WTC11 (cell line): ENCODE measurements at regions not wholly inside any gene's neighbourhood (a gene's known extent, or its start where the extent isn't known, plus 50 kb on each side); places are given as distances from the start of the nearest gene placed in this dataset.

Experiments used
- ATAC-seq: fragments of 200-7000 bp; cut with Tn5 transposase; 2 replicates; pipeline ENCODE4 v1.10.0; 2021; ENCODE audit warnings: mild to moderate bottlenecking, moderate library complexity
- CTCF ChIA-PET: fragments of 300-600 bp; sonication (Branson Sonifier 250); formaldehyde crosslinking; loops from one replicate; lab custom pipeline; 2021; ENCODE audit warnings: antibody characterized with exemption; lab: Charles Lee
- POLR2A ChIA-PET: fragments of 350-600 bp; sonication (Branson Sonifier 250); formaldehyde crosslinking; loops from one replicate; lab custom pipeline; 2021; ENCODE audit warnings: antibody characterized with exemption; lab: Charles Lee
- DNase-seq: peaks from one replicate; pipeline ENCODE4 v3.0.0; 2021; ENCODE audit warnings: low spot score
- H3K27ac Mint-ChIP-seq: 2 replicates; pipeline ENCODE4 v1.8.0; 2021; ENCODE audit warnings: mixed read lengths
- H3K27me3 Mint-ChIP-seq: 2 replicates; pipeline ENCODE4 v1.8.0; 2021; ENCODE audit warnings: low read depth, mild to moderate bottlenecking, moderate library complexity, mixed read lengths
- H3K36me3 Mint-ChIP-seq: 2 replicates; pipeline ENCODE4 v1.8.0; 2021; ENCODE audit warnings: mixed read lengths
- H3K4me1 Mint-ChIP-seq: 2 replicates; pipeline ENCODE4 v1.8.0; 2022; ENCODE audit warnings: mixed read lengths
- H3K4me3 Mint-ChIP-seq: 2 replicates; pipeline ENCODE4 v1.8.0; 2021; ENCODE audit warnings: mild to moderate bottlenecking, moderate library complexity, mixed read lengths
- H3K9me3 Mint-ChIP-seq: 2 replicates; pipeline ENCODE4 v1.8.0; 2021; ENCODE audit warnings: mixed read lengths
- E2F4 ChIP-seq: sonication (generic); formaldehyde crosslinking; IDR thresholded peaks from 2 replicates; pipeline ENCODE4 v1.8.1; 2022; ENCODE audit warnings: low read depth, mild to moderate bottlenecking, moderate library complexity, missing genetic modification reagents, borderline replicate concordance
- E2F5 ChIP-seq: sonication (generic); formaldehyde crosslinking; IDR thresholded peaks from 2 replicates; pipeline ENCODE4 v1.8.1; 2022; ENCODE audit warnings: mild to moderate bottlenecking, moderate library complexity, missing genetic modification reagents
- ESRRA ChIP-seq: sonication (generic); formaldehyde crosslinking; IDR thresholded peaks from 2 replicates; pipeline ENCODE4 v1.8.1; 2022; ENCODE audit warnings: mild to moderate bottlenecking, missing genetic modification reagents, borderline replicate concordance
- FOXJ3 ChIP-seq: sonication (generic); formaldehyde crosslinking; IDR thresholded peaks from 2 replicates; pipeline ENCODE4 v1.9.0; 2021; ENCODE audit warnings: missing genetic modification reagents, mild to moderate bottlenecking, borderline replicate concordance
- HMGXB4 ChIP-seq: sonication (generic); formaldehyde crosslinking; IDR thresholded peaks from 2 replicates; pipeline ENCODE4 v1.8.1; 2023; ENCODE audit warnings: mild to moderate bottlenecking, moderate library complexity, missing genetic modification reagents
- IRF1 ChIP-seq: sonication (generic); formaldehyde crosslinking; IDR thresholded peaks from 2 replicates; pipeline ENCODE4 v1.8.0; 2023; ENCODE audit warnings: missing genetic modification reagents
- KAT7 ChIP-seq: sonication (generic); formaldehyde crosslinking; IDR thresholded peaks from 2 replicates; pipeline ENCODE4 v1.8.1; 2023; ENCODE audit warnings: missing genetic modification reagents, mild to moderate bottlenecking, borderline replicate concordance
- MAX ChIP-seq: sonication (generic); formaldehyde crosslinking; IDR thresholded peaks from 2 replicates; pipeline ENCODE4 v1.8.0; 2022; ENCODE audit warnings: mild to moderate bottlenecking, missing genetic modification reagents
- MXD4 ChIP-seq: fragments of 250-450 bp; sonication (Bioruptor Pico); IDR thresholded peaks from 2 replicates; pipeline ENCODE4 v1.8.0; 2021; ENCODE audit warnings: mild to moderate bottlenecking, moderate library complexity, borderline replicate concordance
- NFATC4 ChIP-seq: fragments of 250-450 bp; sonication (Bioruptor Pico); IDR thresholded peaks from 2 replicates; pipeline ENCODE4 v1.9.0; 2021; ENCODE audit warnings: mild to moderate bottlenecking
- NFE2L1 ChIP-seq: sonication (generic); formaldehyde crosslinking; IDR thresholded peaks from 2 replicates; pipeline ENCODE4 v1.8.1; 2023; ENCODE audit warnings: missing genetic modification reagents
- NR2C2 ChIP-seq: sonication (generic); formaldehyde crosslinking; IDR thresholded peaks from 2 replicates; pipeline ENCODE4 v1.8.0; 2022; ENCODE audit warnings: mild to moderate bottlenecking, missing genetic modification reagents
- RORB ChIP-seq: fragments of 250-450 bp; sonication (Bioruptor Pico); IDR thresholded peaks from 2 replicates; pipeline ENCODE4 v1.9.0; 2021; ENCODE audit warnings: mild to moderate bottlenecking
- TCF7 ChIP-seq: sonication (generic); formaldehyde crosslinking; IDR thresholded peaks from 2 replicates; pipeline ENCODE4 v1.8.0; 2022; ENCODE audit warnings: mild to moderate bottlenecking, low read depth, missing genetic modification reagents, moderate library complexity
- USF1 ChIP-seq: sonication (generic); formaldehyde crosslinking; IDR thresholded peaks from 2 replicates; pipeline ENCODE4 v1.8.0; 2022; ENCODE audit warnings: mild to moderate bottlenecking, missing genetic modification reagents
- USF2 ChIP-seq: sonication (generic); formaldehyde crosslinking; IDR thresholded peaks from 2 replicates; pipeline ENCODE4 v1.8.1; 2023; ENCODE audit warnings: mild to moderate bottlenecking, missing genetic modification reagents, moderate library complexity
- ZMAT4 ChIP-seq: fragments of 250-450 bp; sonication (Bioruptor Pico); IDR thresholded peaks from 2 replicates; pipeline ENCODE4 v1.9.0; 2021; ENCODE audit warnings: mild to moderate bottlenecking
- ZNF219 ChIP-seq: sonication (generic); formaldehyde crosslinking; IDR thresholded peaks from 2 replicates; pipeline ENCODE4 v1.8.0; 2023; ENCODE audit warnings: missing genetic modification reagents, mild to moderate bottlenecking, borderline replicate concordance
- ZNF232 ChIP-seq: sonication (generic); formaldehyde crosslinking; IDR thresholded peaks from 2 replicates; pipeline ENCODE4 v1.8.0; 2022; ENCODE audit warnings: mild to moderate bottlenecking, missing genetic modification reagents
- ZNF263 ChIP-seq: sonication (generic); formaldehyde crosslinking; IDR thresholded peaks from 2 replicates; pipeline ENCODE4 v1.8.1; 2022; ENCODE audit warnings: low read depth, mild to moderate bottlenecking, moderate library complexity, missing genetic modification reagents
- ZNF423 ChIP-seq: fragments of 250-450 bp; sonication (Bioruptor Pico); IDR thresholded peaks from 2 replicates; pipeline ENCODE4 v2.1.2; 2022; ENCODE audit warnings: mild to moderate bottlenecking, moderate library complexity

- TF ChIP-seq ZMAT4 (no peak), MXD4 (CRISPR knock-in tag) (no peak), MAX (CRISPR knock-in tag) (no peak), FOXJ3 (no peak), USF1 (CRISPR knock-in tag) (no peak), IRF1 (CRISPR knock-in tag) (no peak), E2F5 (CRISPR knock-in tag) (no peak)
Measured at GRCh38 chr1:25043228-25043580, 113.1 kb upstream of the RUNX3 start (continued).

GRCh38 chr1:25042331-25043227 lies 112.5 kb upstream of the RUNX3 start:
- no peak for TF ChIP-seq USF2 (CRISPR knock-in tag)
- no peak for TF ChIP-seq ZNF232 (CRISPR knock-in tag)
- no peak for TF ChIP-seq NFE2L1
- TF ChIP-seq ZNF423 (CRISPR knock-in tag), result no peak
- TF ChIP-seq, all 79 proteins: peak for 0
- Mint-ChIP-seq H3K4me1 (no peaks in the 10 kb centered on the region), H3K27me3 (no peaks in the 10 kb centered on the region), H3K36me3 (no peaks in the 10 kb centered on the region), H3K27ac (no peak overlapping the region), H3K9me3 (peaks cover 3% of the 10 kb centered on the region; the same call in 1 of the 2 replicates), H3K4me3 (no peak overlapping the region)
- ChIA-PET POLR2A (no interaction called here), CTCF (interaction anchor here (0.6 to 3.6 kb wide), 13 partner anchors 15 to 1834 kb away, joined by 3 to 18 read pairs (median 3); no protein-coding TSS in a partner anchor)
- no peak for ATAC-seq
- no peak for DNase-seq

GRCh38 chr1:25041916-25042315 lies 111.8 kb upstream of the RUNX3 start:
- peaks cover 3% of the 10 kb centered on the region; the same call in 1 of the 2 replicates for H3K9me3 Mint-ChIP-seq
- no peak for DNase-seq
- no peak overlapping the region for H3K4me3 Mint-ChIP-seq
- H3K27ac Mint-ChIP-seq, result no peak overlapping the region
- ATAC-seq, result no peak
- ChIA-PET POLR2A (no interaction called here), CTCF (interaction anchor here (0.6 to 3.6 kb wide), 13 partner anchors 14 to 1833 kb away, joined by 3 to 18 read pairs (median 3); no protein-coding TSS in a partner anchor)
- no peak for TF ChIP-seq ZNF263 (CRISPR knock-in tag)
- TF ChIP-seq E2F5 (CRISPR knock-in tag), result no peak
- H3K4me1 Mint-ChIP-seq, result no peaks in the 10 kb centered on the region
- no peaks in the 10 kb centered on the region for H3K36me3 Mint-ChIP-seq
- H3K27me3 Mint-ChIP-seq, result no peaks in the 10 kb centered on the region

- ChIA-PET POLR2A (no interaction called here), CTCF (interaction anchor here (1.3 kb wide), 1 partner anchor 210 kb away, joined by 3 read pairs; no protein-coding TSS in a partner anchor)
- Mint-ChIP-seq H3K4me1 (no peaks in the 10 kb centered on the region), H3K27me3 (no peaks in the 10 kb centered on the region), H3K27ac (no peak overlapping the region), H3K36me3 (no peaks in the 10 kb centered on the region), H3K9me3 (peaks cover 3% of the 10 kb centered on the region; the same call in 1 of the 2 replicates), H3K4me3 (no peak overlapping the region)
- ATAC-seq (no peak), DNase-seq (no peak)
- TF ChIP-seq HMGXB4 (CRISPR knock-in tag) (no peak), E2F4 (CRISPR knock-in tag) (no peak), ZNF219 (no peak), FOXJ3 (no peak), NFATC4 (no peak), NR2C2 (CRISPR knock-in tag) (no peak), TCF7 (no peak), ESRRA (no peak), KAT7 (CRISPR knock-in tag) (no peak), RORB (CRISPR knock-in tag) (no peak)
Measured at GRCh38 chr1:25040122-25040685, 110.1 kb upstream of the RUNX3 start.
